ENCODE measurements at regions not wholly inside any gene's neighbourhood (a gene's known extent, or its start where the extent isn't known, plus 50 kb on each side); places are given as distances from the start of the nearest gene placed in this dataset.

DNA sequence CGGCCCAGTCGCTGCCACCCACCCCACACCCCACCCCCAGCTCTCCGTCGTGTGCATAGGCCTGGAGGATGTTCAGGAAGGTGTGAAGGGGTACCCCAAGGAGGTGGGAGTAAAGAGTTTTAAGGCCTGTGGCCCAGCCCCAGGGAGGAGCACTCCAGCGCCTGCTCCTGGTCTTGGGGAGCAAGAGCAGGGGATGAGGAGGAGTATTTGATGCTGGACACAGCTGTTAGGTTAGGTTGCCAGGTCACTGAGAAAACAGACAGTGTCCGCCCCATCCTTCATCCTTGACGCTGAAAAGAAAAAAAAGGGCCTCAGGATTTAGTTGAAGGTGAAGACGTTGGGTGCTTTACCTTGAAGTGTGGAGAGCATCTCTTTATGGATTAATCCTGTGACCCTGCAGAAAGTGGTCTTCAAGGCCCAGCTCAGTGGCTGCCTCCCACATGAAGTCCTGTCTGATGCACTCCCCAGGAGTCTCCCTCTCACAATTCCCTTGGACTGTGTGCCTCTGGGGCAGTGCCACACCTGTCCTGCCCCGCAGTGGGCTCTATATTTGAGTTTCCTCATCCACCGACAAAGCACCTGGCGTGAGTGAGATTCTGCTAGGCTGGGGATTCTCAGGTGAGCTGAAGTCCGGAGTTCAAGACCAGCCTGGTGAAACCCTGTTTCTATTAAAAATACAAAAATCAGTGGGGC lies 101.8 kb downstream of the SPRY4 start:
- no peaks in the 10 kb centered on the region for H3K36me3 Mint-ChIP-seq (ENCODE audit: low read depth, unreplicated experiment)
- Histone ChIP-seq H3K27ac (ENCODE audit: low read depth, low read length) (no peak overlapping the region), H3K9ac (ENCODE audit: low read length) (no peak overlapping the region), H3K4me2 (ENCODE audit: low read length) (no peak overlapping the region), H3K27me3 (ENCODE audit: insufficient read depth, low read length) (peaks cover 9% of the 10 kb centered on the region), H3K4me3 (ENCODE audit: insufficient read depth, low read depth, low read length) (no peak overlapping the region), H4K20me1 (ENCODE audit: insufficient read depth, low read length) (no peaks in the 10 kb centered on the region), H3K36me3 (ENCODE audit: insufficient read depth, low read length) (no peaks in the 10 kb centered on the region), H3K9me3 (ENCODE audit: insufficient read depth, low read depth, low read length) (no peaks in the 10 kb centered on the region), H3K4me1 (ENCODE audit: insufficient read depth, low read length) (peaks cover 6% of the 10 kb centered on the region), H3K79me2 (ENCODE audit: insufficient read depth, low read length) (no peaks in the 10 kb centered on the region), H2AFZ (ENCODE audit: low read depth, low read length) (no peak overlapping the region)
- H3K4me1 Mint-ChIP-seq (ENCODE audit: low read depth, unreplicated experiment): peaks cover 7% of the 10 kb centered on the region
- H3K27me3 Mint-ChIP-seq (ENCODE audit: low read depth, unreplicated experiment): peaks cover 7% of the 10 kb centered on the region
- no peak for FAIRE-seq
- no peaks in the 10 kb centered on the region for H3K9me3 Mint-ChIP-seq (ENCODE audit: unreplicated experiment)
- no peak overlapping the region for H3K27ac Mint-ChIP-seq (ENCODE audit: unreplicated experiment)
- TF ChIP-seq, protein P1, sequence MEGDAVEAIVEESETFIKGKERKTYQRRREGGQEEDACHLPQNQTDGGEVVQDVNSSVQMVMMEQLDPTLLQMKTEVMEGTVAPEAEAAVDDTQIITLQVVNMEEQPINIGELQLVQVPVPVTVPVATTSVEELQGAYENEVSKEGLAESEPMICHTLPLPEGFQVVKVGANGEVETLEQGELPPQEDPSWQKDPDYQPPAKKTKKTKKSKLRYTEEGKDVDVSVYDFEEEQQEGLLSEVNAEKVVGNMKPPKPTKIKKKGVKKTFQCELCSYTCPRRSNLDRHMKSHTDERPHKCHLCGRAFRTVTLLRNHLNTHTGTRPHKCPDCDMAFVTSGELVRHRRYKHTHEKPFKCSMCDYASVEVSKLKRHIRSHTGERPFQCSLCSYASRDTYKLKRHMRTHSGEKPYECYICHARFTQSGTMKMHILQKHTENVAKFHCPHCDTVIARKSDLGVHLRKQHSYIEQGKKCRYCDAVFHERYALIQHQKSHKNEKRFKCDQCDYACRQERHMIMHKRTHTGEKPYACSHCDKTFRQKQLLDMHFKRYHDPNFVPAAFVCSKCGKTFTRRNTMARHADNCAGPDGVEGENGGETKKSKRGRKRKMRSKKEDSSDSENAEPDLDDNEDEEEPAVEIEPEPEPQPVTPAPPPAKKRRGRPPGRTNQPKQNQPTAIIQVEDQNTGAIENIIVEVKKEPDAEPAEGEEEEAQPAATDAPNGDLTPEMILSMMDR (IDR thresholded peaks at IDR 0.05; ENCODE audit: insufficient read depth, low read depth, low read length): no peak
- TF ChIP-seq EZH2 (IDR thresholded peaks at IDR 0.05; ENCODE audit: insufficient read depth, low read length): no peak
- no peak for DNase-seq (ENCODE audit: low read depth)
- H3K4me3 Mint-ChIP-seq (ENCODE audit: unreplicated experiment): no peak overlapping the region

DNA sequence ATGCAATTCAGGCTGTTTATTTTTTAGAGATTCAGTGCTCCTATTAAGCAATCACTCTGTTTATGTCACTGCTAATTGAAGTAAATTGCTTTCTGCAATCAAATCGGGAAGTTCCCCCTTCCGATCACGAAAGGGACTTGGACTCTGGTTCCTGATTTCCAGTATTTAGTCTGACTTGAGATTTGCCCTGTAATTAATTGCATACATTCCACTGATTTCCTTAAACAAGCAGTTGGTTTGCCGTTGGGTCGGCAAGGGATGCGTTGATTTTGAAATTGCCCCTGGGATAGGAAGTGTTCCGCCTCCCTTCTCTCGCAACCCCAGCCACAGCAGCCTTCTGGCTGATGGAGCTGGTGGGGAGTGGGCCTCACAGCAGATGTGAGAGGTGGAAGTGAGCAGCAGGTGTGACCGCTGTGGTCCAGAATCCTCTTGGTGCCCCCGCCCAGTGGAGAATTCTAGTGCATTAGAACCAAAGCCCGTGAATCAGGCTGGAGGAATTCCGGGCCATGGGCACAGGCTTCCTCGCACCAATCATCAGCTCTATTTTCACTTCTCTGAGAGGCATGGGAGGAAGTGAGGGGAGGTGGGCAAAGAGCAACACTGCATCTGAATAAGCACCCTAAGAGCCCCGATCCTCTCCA lies 102.5 kb downstream of the SPRY4 start:
- no peak overlapping the region for H3K27ac Mint-ChIP-seq (ENCODE audit: unreplicated experiment)
- Histone ChIP-seq H4K20me1 (ENCODE audit: insufficient read depth, low read length) (no peaks in the 10 kb centered on the region), H3K4me1 (ENCODE audit: insufficient read depth, low read length) (peaks cover 6% of the 10 kb centered on the region), H3K4me3 (ENCODE audit: insufficient read depth, low read depth, low read length) (no peak overlapping the region), H3K9ac (ENCODE audit: low read length) (no peak overlapping the region), H2AFZ (ENCODE audit: low read depth, low read length) (no peak overlapping the region), H3K79me2 (ENCODE audit: insufficient read depth, low read length) (no peaks in the 10 kb centered on the region), H3K9me3 (ENCODE audit: insufficient read depth, low read depth, low read length) (no peaks in the 10 kb centered on the region), H3K4me2 (ENCODE audit: low read length) (no peak overlapping the region), H3K27ac (ENCODE audit: low read depth, low read length) (no peak overlapping the region), H3K36me3 (ENCODE audit: insufficient read depth, low read length) (no peaks in the 10 kb centered on the region), H3K27me3 (ENCODE audit: insufficient read depth, low read length) (peaks cover 11% of the 10 kb centered on the region)
- peaks cover 7% of the 10 kb centered on the region for H3K4me1 Mint-ChIP-seq (ENCODE audit: low read depth, unreplicated experiment)
- FAIRE-seq (no peak), DNase-seq (ENCODE audit: low read depth) (no peak)
- no peaks in the 10 kb centered on the region for H3K36me3 Mint-ChIP-seq (ENCODE audit: low read depth, unreplicated experiment)
- TF ChIP-seq, protein P1 (IDR thresholded peaks at IDR 0.05; ENCODE audit: insufficient read depth, low read depth, low read length): no peak
- no peak for TF ChIP-seq EZH2 (IDR thresholded peaks at IDR 0.05; ENCODE audit: insufficient read depth, low read length)
- no peaks in the 10 kb centered on the region for H3K9me3 Mint-ChIP-seq (ENCODE audit: unreplicated experiment)
- H3K4me3 Mint-ChIP-seq (ENCODE audit: unreplicated experiment): no peak overlapping the region
- H3K27me3 Mint-ChIP-seq (ENCODE audit: low read depth, unreplicated experiment): peaks cover 7% of the 10 kb centered on the region
